T follicular helper cell (primary cell): ENCODE measurements at regions not wholly inside any gene's neighbourhood (a gene's known extent, or its start where the extent isn't known, plus 50 kb on each side); places are given as distances from the start of the nearest gene placed in this dataset.

Experiments used
- DNase-seq: peaks from one replicate; pipeline ENCODE4 v3.0.0-alpha.2; 2020; ENCODE audit warnings: low read depth

- DNase-seq: no peak
These were observed 191.2 kb downstream of the METTL4 start for GRCh38 chr18:2380101-2380500.

DNA sequence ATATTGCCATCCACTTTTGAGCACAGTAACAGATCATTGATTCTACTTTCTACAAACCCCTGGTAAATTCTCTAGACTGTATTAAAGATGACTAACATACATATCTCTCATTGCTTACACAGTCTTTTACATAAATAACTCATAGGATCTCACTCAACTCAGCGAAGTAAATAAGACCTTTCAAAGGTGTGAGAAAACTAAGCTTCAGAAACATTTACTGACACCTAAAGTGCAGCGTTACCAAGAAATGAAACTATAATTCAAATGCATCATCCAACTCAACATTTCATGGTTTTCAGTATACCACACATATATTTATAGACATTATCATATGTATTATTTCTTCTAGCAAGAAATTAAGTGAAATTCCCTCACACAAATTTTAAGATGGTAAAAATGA lies 189.8 kb downstream of the METTL4 start:
- no peak for DNase-seq

DNA sequence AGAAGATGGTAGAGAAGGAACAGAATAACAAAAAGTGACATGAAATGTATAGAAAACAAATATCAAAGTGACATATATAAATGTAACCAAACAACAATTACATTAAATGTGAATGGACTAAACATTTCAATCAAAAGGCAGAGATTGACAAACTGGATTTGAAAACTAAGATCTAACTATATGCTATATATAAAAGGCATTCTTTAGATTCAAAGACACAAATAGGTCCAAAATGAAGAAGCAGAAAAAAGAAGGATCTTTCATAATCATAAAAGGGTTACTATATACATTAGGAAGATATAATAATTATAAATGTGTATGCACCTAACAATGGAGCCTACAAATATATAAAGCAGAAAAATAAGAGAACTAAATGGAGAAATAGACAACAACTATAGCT lies 183.7 kb downstream of the METTL4 start:
- DNase-seq: no peak

DNA sequence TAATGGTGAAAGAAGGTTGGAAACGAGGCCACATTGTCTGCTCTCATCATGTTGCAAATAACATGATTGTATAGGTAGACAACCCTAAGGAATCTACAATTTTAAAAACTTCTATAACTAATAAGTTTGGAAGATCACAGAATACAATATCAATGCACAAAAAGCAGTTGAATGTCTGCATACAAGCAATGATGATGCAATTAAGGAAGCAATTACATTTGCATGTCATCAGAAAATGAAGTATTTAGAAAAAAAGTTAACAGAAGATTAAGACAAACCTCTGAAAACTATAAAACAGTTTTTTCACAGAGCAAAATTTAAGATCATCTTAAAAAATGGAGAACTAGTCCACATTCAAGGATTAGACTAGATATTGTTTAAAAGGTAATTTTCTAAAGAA lies 181.1 kb downstream of the METTL4 start:
- no peak for DNase-seq

DNA sequence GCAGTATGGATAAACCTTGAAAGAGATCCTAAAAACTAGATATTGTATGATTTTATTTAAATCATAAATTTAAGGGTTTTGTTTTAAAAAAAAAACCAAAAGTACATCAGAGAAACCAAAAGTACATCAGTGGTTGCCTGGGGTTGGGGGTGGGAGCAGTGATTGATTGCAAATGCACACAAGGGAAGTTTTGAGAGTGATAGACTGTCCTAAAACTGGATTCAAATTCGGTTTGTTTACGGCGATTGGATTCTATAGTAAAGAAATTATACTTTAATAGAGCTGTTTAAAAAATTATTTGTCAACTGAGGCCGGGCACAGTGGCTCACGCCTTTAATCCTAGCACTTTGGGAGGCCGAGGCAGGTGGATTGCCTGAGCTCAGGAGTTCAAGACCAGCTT lies 179.8 kb downstream of the METTL4 start:
- no peak for DNase-seq

DNA sequence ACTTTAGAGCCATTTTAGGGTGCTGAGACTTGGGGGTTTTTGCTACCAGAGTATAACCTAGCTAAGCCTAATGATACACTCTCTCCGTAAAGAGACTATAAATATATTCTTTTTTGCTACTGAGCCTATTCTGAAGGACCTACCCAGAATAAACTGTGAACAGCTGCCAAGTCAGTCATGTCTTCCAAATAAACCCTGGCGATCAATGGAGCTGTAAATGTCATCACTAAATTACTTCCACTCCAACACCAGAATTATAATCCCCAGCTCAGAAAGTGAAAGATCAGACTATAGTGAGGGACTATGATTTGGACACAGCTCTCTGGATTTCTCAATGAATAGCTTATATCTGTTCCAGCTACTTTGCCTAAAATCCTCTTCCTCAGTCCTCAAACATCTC lies 178.9 kb downstream of the METTL4 start:
- no peak for DNase-seq

- no peak for DNase-seq
These were observed 176.6 kb downstream of the METTL4 start for GRCh38 chr18:2394684-2395083.

DNA sequence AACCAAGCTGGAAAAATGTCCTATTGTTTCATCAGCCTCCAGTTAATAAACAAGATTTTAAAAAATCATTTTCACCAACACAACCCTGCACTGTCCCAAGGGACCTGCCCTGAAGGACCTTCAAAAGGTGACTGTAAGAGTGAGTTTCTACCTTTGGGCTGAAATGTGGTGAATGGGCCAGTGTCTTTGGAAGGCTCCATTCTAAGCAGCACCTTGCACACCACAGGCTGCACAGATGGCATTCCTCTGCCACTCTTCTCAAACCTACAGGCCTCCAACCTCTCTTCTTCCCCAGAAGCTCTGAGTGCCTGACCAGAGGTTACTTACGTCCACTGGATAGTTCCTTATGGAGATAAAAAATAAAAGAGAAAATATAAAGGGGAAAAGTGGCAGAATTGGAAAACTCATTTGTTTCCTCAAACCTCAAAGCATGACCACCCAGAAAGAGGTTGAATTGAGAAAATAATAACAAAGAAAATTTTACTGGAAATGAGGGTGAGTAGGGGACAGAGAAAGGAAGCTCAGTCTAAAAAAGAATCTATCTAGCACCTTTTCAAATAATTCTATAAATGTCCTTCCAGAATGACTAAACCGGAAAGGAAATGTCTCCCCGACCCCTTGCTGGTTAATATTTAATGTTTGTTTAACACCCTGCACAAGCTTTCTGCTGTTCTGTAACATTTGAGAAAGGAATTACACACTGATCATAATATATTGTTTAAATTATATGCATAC lies 175.7 kb downstream of the METTL4 start:
- no peak for DNase-seq

GRCh38 chr18:2396162-2396505 lies 175.2 kb downstream of the METTL4 start:
- DNase-seq: no peak

DNA sequence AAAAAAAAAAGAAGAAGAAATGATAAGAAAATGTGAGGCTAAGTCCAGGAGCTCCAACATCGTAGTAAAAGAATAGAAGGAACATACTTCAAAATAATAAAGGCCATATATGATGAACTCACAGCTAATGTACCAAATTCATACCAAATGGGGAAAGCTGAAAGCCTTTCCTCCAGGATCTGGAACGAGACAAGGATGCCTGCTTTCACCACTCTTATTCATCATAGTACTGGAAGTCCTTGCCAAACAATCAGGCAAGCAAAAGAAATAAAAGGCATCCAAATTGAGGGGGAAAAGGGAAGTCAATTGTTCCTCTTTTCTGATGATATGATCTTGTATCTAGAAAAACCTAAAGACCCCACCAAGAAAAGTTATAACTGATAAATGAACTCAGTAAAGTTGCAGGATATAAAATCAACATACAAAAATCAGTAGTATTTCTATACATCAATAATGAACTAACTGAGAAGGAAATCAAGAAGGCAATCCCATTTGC lies 170.6 kb downstream of the METTL4 start:
- DNase-seq: no peak

DNA sequence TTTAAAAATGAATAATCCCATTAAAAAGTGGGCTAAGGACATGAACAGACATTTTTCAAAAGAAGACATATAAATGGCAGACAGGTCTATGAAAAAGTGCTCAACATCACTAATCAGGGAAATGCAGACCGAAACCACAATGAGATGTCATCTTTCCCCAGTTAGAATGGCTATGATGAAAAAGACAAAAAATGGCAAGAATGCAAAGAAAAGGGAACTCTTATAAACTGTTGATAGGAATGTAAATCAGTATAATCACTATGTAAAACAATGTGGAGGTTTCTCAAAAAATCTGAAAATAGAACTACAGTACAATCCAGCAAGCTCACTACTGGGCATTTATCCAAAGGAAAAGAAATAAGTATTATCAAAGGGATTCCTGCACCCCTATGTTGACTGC lies 169.2 kb downstream of the METTL4 start:
- no peak for DNase-seq

DNA sequence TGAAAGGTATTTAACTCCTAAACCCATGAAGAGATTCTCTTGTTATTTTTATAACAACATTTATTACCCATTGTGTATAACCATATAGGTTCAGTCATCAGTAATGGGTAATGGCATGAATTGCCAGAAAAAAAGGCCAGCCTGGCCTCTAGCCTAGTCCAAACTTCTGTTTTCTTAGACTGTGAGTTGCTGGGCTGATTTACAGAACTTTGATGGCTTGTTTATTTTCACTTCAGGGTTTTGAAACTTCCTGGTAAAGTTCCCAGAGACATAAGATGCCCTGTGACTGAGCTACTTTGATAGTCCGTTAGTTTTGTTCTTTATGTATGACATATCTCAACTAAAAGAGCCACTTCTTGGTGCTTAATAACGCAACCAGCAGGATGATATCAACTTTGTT lies 164.8 kb downstream of the METTL4 start:
- DNase-seq: no peak

GRCh38 chr18:2407961-2408360 lies 163.3 kb downstream of the METTL4 start:
- no peak for DNase-seq

- no peak for DNase-seq
These were observed 161.4 kb downstream of the METTL4 start for GRCh38 chr18:2409906-2410305.

GRCh38 chr18:2410688-2411087 lies 160.6 kb downstream of the METTL4 start:
- no peak for DNase-seq

GRCh38 chr18:2411381-2411960 lies 159.8 kb downstream of the METTL4 start:
- DNase-seq: no peak

DNA sequence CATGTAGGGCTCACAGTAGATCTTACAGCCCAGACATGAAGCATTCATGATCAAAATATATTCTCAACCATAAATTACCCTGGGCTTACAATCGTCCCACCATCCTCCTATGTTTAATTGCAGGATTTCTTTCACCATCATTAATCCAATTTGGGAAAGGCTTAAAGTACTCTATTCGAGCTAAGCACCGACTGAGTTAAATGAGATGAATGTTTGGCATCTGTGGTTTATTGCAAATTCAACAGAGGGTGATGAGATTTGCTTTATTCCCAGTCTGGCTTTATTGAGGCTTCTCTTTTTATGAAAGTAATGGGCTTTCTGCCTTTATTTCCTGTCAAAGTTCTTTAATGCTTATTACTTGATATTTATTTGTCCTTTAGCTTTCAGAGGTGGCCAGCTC lies 159.0 kb downstream of the METTL4 start:
- DNase-seq: no peak

GRCh38 chr18:2412996-2413751 lies 158.1 kb downstream of the METTL4 start:
- no peak for DNase-seq

GRCh38 chr18:2414235-2414634 lies 157.1 kb downstream of the METTL4 start:
- no peak for DNase-seq

GRCh38 chr18:2415656-2416055 lies 155.6 kb downstream of the METTL4 start:
- no peak for DNase-seq

- no peak for DNase-seq
These were observed 153.3 kb downstream of the METTL4 start for GRCh38 chr18:2417861-2418610.

DNA sequence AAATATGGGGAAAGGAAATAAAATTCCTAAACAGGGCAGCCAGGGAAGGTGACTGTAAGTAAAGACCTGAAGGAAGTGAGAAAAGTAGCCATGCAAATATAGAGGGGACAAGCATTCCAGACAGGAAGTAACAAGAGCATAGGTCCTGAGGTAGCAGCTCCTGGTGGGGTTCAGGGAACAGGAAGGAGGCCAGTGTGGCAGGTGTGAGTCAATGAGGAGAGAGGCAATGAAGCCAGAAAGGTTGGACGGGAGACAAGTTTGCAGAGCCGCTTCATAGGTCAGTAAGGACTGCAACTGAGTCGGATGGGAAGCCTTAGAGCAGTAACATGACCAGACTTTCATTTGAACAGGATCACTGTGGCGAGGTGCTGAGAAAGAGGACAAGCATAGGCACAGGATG lies 150.9 kb downstream of the METTL4 start:
- DNase-seq: no peak

GRCh38 chr18:2423761-2424160 lies 147.5 kb downstream of the METTL4 start:
- DNase-seq: no peak
